Right lobe of liver (tissue), 6 donors: ENCODE measurements at regions not wholly inside any gene's neighbourhood (a gene's known extent, or its start where the extent isn't known, plus 50 kb on each side); places are given as distances from the start of the nearest gene placed in this dataset.

Source experiments
- ATAC-seq, 4 donors: fragments of 200-7000 bp; cut with Tn5 transposase; one replicate each; pipeline ENCODE4 v1.9.1; 2020; ENCODE audit warnings: mild to moderate bottlenecking in 4 of 4, moderate library complexity in 4 of 4
- DNase-seq, 3 donors: peaks; one replicate each; pipeline ENCODE4 v3.0.0-alpha.2; 2020
- H3K27ac ChIP-seq, 3 donors: fragments of 200-600 bp; one replicate each; pipeline ENCODE4 v1.8.0; 2022
- H3K27me3 ChIP-seq, 2 donors: fragments of 200-600 bp; one replicate each; pipeline ENCODE4 v1.8.0; 2022
- H3K36me3 ChIP-seq, 4 donors: fragments of 200-600 bp; sonication (generic) in 1 of 4; one replicate each; pipeline versions ENCODE4 v1.5.1 to v1.8.0; 2017 to 2022; ENCODE audit warnings: control low read depth in 1 of 4
- H3K4me1 ChIP-seq, 4 donors: fragments of 200-600 bp; sonication (generic) in 1 of 4; one replicate each; pipeline versions ENCODE4 v1.5.1 to v1.8.0; 2017 to 2022; ENCODE audit warnings: control low read depth in 1 of 4
- H3K4me3 ChIP-seq, 3 donors: fragments of 200-600 bp; one replicate each; pipeline ENCODE4 v1.8.0; 2022
- H3K9me3 ChIP-seq, 4 donors: fragments of 200-600 bp; sonication (generic) in 1 of 4; one replicate each; pipeline versions ENCODE4 v1.5.1 to v1.8.0; 2017 to 2022; ENCODE audit warnings: control low read depth in 1 of 4
- CTCF ChIP-seq, 4 donors: fragments of 200-600 bp in 3 of 4; fragments of 450-650 bp in 1 of 4; IDR thresholded peaks; one replicate each; pipeline versions ENCODE4 v1.5.1 to v1.8.0; 2016 to 2022; ENCODE audit warnings: antibody characterized with exemption in 4 of 4, mild to moderate bottlenecking in 2 of 4
- POLR2A ChIP-seq: fragments of 450-650 bp; IDR thresholded peaks from one replicate; pipeline ENCODE4 v1.6.1; 2017; ENCODE audit warnings: antibody characterized with exemption, mild to moderate bottlenecking
- WGBS: methylation state at CpG from one replicate; pipeline ENCODE4 v1.1.6; 2018; ENCODE audit warnings: low coverage, low lambda C conversion rate; ENCODE audit not compliant: insufficient coverage; ENCODE audit errors: missing lambda C conversion rate; 5-methylcytosine and 5-hydroxymethylcytosine counted together
- intact Hi-C, 2 donors: fragments of 100-400 bp; cut with DNase I; formaldehyde crosslinking; loops; one replicate each; pipeline versions ENCODE4 v1.11.2 to v1.14.1; 2022
- donor health status: DM: no; HTN: yes; CAD: no.
- donor health status: DM: no; HTN: no; CAD: no.
- donor health status: DM: no; HTN: no; CAD: no.
- donor health status: DM: no; HTN: yes; CAD: no.
- donor health status: DM: no; HTN: yes; CAD: no.

- TF ChIP-seq CTCF (IDR thresholded peaks at IDR 0.05): no peak
- no peak for TF ChIP-seq POLR2A
- WGBS: 63% methylated on average over 4 of the region's 4 CpGs
- Histone ChIP-seq H3K4me3 (no peak overlapping the region), H3K4me1 (no peaks in the 10 kb centered on the region), H3K27me3 (no peaks in the 10 kb centered on the region), H3K9me3 (no peaks in the 10 kb centered on the region), H3K27ac (no peak overlapping the region), H3K36me3 (no peaks in the 10 kb centered on the region)
- intact Hi-C loops: no loop called here
- DNase-seq: no peak
- no peak for ATAC-seq
These were observed 82.8 kb upstream of the PDE1C start for GRCh38 chr7:32153006-32153405.

- no peaks in the 10 kb centered on the region for H3K36me3 ChIP-seq
- WGBS: 50% methylated on average over 3 of the region's 3 CpGs
- ATAC-seq: no peak
- H3K4me1 ChIP-seq: no peaks in the 10 kb centered on the region
- H3K27ac ChIP-seq: no peak overlapping the region
- H3K9me3 ChIP-seq: no peaks in the 10 kb centered on the region
- intact Hi-C loops: no loop called here
- no peak for DNase-seq
- no peak overlapping the region for H3K4me3 ChIP-seq
- TF ChIP-seq CTCF (IDR thresholded peaks at IDR 0.05): no peak
- no peak for TF ChIP-seq POLR2A
- no peaks in the 10 kb centered on the region for H3K27me3 ChIP-seq
These were observed 82.4 kb upstream of the PDE1C start for GRCh38 chr7:32152576-32152975.

GRCh38 chr7:32150589-32150988, 80.4 kb upstream of the PDE1C start:
- no peak overlapping the region for H3K4me3 ChIP-seq
- TF ChIP-seq CTCF (IDR thresholded peaks at IDR 0.05): no peak
- no peak for TF ChIP-seq POLR2A
- no peaks in the 10 kb centered on the region for H3K27me3 ChIP-seq
- ATAC-seq: no peak
- H3K36me3 ChIP-seq: no peaks in the 10 kb centered on the region
- no peaks in the 10 kb centered on the region for H3K4me1 ChIP-seq
- no peaks in the 10 kb centered on the region for H3K9me3 ChIP-seq
- H3K27ac ChIP-seq: no peak overlapping the region
- intact Hi-C loops: no loop called here
- DNase-seq: no peak
- WGBS: 53% methylated on average over 2 of the region's 2 CpGs

- intact Hi-C loops: no loop called here
- H3K4me1 ChIP-seq: no peaks in the 10 kb centered on the region
- DNase-seq (no peak), ATAC-seq (no peak)
- TF ChIP-seq CTCF (IDR thresholded peaks at IDR 0.05) (no peak), POLR2A (no peak)
- WGBS: 60% methylated on average over 1 of the region's 3 CpGs
- H3K4me3 ChIP-seq: no peak overlapping the region
- H3K36me3 ChIP-seq: no peaks in the 10 kb centered on the region
- no peaks in the 10 kb centered on the region for H3K9me3 ChIP-seq
- H3K27ac ChIP-seq: no peak overlapping the region
- no peaks in the 10 kb centered on the region for H3K27me3 ChIP-seq
These were observed 79.8 kb upstream of the PDE1C start for GRCh38 chr7:32150039-32150438.

GRCh38 chr7:32147546-32148268, 77.5 kb upstream of the PDE1C start:
- H3K9me3 ChIP-seq: no peaks in the 10 kb centered on the region
- H3K36me3 ChIP-seq: no peaks in the 10 kb centered on the region
- DNase-seq (no peak), ATAC-seq (no peak)
- H3K27ac ChIP-seq: no peak overlapping the region
- 38% methylated on average over 1 of the region's 1 CpG for WGBS
- H3K4me1 ChIP-seq: no peaks in the 10 kb centered on the region
- intact Hi-C loops: no loop called here
- TF ChIP-seq POLR2A (no peak), CTCF (IDR thresholded peaks at IDR 0.05) (no peak)
- no peaks in the 10 kb centered on the region for H3K27me3 ChIP-seq
- H3K4me3 ChIP-seq: no peak overlapping the region
